Adrenal gland (tissue), 9 donors: ENCODE measurements at regions not wholly inside any gene's neighbourhood (a gene's known extent, or its start where the extent isn't known, plus 50 kb on each side); places are given as distances from the start of the nearest gene placed in this dataset.
"Not testable (repeated sequence)": the region's sequence is repeated elsewhere in the genome, so short reads cannot be mapped to it uniquely, and the experiment has no call there.

Source experiments
- DNase-seq, 7 donors: peaks; one replicate each; pipeline ENCODE4 v3.0.0-alpha.2; 2019 to 2020
- H3K27ac ChIP-seq, 5 donors: fragments of 200-600 bp; sonication (generic) in 4 of 5; 1 replicate in 3 of 5; 2 replicates in 2 of 5; pipeline versions ENCODE4 v1.5.1 to v1.8.0; 2016 to 2020; ENCODE audit warnings: mild to moderate bottlenecking in 1 of 5
- H3K27me3 ChIP-seq: fragments of 200-600 bp; 2 replicates; pipeline ENCODE4 v1.8.0; 2021
- H3K36me3 ChIP-seq, 2 donors: fragments of 200-600 bp; replicated peaks in 1 of 2; 1 replicate in 1 of 2; 2 replicates in 1 of 2; pipeline versions ENCODE4 v1.5.1 to v1.8.0; 2018 to 2022
- H3K4me1 ChIP-seq, 2 donors: fragments of 200-600 bp; replicated peaks in 1 of 2; 1 replicate in 1 of 2; 2 replicates in 1 of 2; pipeline versions ENCODE4 v1.5.1 to v1.8.0; 2018 to 2021
- H3K4me3 ChIP-seq, 4 donors: fragments of 200-600 bp; sonication (generic) in 3 of 4; one replicate each; pipeline ENCODE4 v1.5.1; 2016 to 2018
- H3K9me3 ChIP-seq, 3 donors: fragments of 200-600 bp; sonication (generic) in 1 of 3; replicated peaks in 1 of 3; 1 replicate in 2 of 3; 2 replicates in 1 of 3; pipeline versions ENCODE4 v1.5.1 to v1.8.0; 2016 to 2021
- POLR2A ChIP-seq, 2 donors: fragments of 450-650 bp; IDR thresholded peaks; one replicate each; pipeline ENCODE4 v1.6.1; 2017; ENCODE audit warnings: antibody characterized with exemption in 2 of 2, mild to moderate bottlenecking in 2 of 2, moderate library complexity in 1 of 2
- WGBS, 4 donors: extraction: QIAGEN DNeasy Blood & Tissue Kit in 2 of 4; methylation state at CpG; one replicate each; pipeline versions ENCODE4 v1.1.5 to v1.1.7; 2013 to 2017; 5-methylcytosine and 5-hydroxymethylcytosine counted together
- intact Hi-C, 2 donors: fragments of 100-400 bp; cut with DNase I; formaldehyde crosslinking; loops; one replicate each; pipeline versions ENCODE4 v1.14.1 to v1.15.0; 2022 to 2023
- TF ChIP-seq, protein P1 (sequence below), 6 experiments: fragments of 450-650 bp in 4 of 6; fragments of 200-600 bp in 2 of 6; sonication (generic) in 1 of 6; IDR thresholded peaks; 1 replicate in 5 of 6; 2 replicates in 1 of 6; pipeline versions ENCODE4 v1.5.1 to v1.8.0; 2016 to 2021; ENCODE audit warnings: antibody characterized with exemption in 6 of 6, mild to moderate bottlenecking in 2 of 6, moderate library complexity in 1 of 6
- donor health status: healthy with polysubstance abuse.
- donor health status: Bipolar disorder and iron deficiency.
- donor health status: DM: yes; HTN: yes; CAD: no.
- donor health status: DM: no; HTN: no; CAD: no.
- donor health status: DM: no; HTN: no; CAD: no.

DNA sequence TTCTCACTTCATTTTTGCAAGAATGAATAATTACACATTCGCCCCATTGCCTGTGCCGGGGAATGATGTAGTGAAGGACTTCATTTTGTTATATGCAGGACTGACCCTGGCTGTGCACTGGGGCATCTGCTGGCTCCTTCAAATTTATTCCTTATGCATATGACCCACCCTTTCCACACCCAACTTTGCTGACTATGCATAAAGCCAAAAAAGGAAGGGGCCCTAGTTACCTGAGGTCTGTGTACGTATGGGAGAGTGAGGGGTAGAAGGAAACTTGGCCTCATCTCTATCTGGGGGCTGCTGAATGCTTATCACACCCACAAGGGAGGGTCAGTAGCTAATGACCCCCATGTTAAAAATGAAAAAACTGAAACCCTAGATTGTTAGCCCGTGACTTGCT lies 259.6 kb downstream of the SMARCA2 start:
- intact Hi-C loops = no loop called here

DNA sequence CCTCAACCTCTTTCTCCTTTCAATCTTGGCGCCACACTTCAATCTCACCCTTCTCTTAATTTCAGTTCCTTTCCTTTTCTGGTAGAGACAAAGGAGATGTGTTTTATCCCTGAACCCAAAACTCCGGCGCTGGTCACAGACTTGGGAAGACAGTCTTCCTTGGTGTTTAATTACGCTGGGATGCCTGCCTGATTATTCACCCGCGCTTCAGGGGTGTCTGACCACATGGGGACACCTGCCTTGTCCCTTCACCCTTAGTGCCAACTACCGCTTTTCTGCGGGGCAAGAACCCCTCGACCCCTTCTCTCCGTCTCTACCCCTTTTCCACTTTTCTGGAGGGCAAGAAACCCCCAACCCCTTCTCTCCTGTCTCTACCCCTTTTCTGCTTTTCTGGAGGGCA lies 261.1 kb downstream of the SMARCA2 start:
- Histone ChIP-seq H3K36me3 (no peaks in the 10 kb centered on the region), H3K4me3 (no peak overlapping the region), H3K9me3 (no peaks in the 10 kb centered on the region), H3K27me3 (no peaks in the 10 kb centered on the region), H3K27ac (no peak overlapping the region), H3K4me1 (peaks cover 0 to 2% of the 10 kb centered on the region in 2 donors)
- TF ChIP-seq POLR2A (IDR thresholded peaks at IDR 0.05) = no peak
- TF ChIP-seq, protein P1, sequence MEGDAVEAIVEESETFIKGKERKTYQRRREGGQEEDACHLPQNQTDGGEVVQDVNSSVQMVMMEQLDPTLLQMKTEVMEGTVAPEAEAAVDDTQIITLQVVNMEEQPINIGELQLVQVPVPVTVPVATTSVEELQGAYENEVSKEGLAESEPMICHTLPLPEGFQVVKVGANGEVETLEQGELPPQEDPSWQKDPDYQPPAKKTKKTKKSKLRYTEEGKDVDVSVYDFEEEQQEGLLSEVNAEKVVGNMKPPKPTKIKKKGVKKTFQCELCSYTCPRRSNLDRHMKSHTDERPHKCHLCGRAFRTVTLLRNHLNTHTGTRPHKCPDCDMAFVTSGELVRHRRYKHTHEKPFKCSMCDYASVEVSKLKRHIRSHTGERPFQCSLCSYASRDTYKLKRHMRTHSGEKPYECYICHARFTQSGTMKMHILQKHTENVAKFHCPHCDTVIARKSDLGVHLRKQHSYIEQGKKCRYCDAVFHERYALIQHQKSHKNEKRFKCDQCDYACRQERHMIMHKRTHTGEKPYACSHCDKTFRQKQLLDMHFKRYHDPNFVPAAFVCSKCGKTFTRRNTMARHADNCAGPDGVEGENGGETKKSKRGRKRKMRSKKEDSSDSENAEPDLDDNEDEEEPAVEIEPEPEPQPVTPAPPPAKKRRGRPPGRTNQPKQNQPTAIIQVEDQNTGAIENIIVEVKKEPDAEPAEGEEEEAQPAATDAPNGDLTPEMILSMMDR (IDR thresholded peaks at IDR 0.05) = no peak
- intact Hi-C loops = no loop called here
- no peak for DNase-seq
- WGBS, 4 donors = 90 to 96% (median 94%) methylated on average over 10 of the region's 10 CpGs

More for the DNA sequence above, 259.6 kb downstream of the SMARCA2 start:
- Histone ChIP-seq H3K27ac (no peak overlapping the region), H3K36me3 (no peaks in the 10 kb centered on the region), H3K9me3 (no peaks in the 10 kb centered on the region), H3K4me1 (peaks cover 0 to 6% of the 10 kb centered on the region in 2 donors), H3K4me3 (no peak overlapping the region), H3K27me3 (no peaks in the 10 kb centered on the region)
- WGBS, 4 donors = 78 to 98% (median 91%) methylated on average over 4 of the region's 4 CpGs
- TF ChIP-seq, protein P1 (IDR thresholded peaks at IDR 0.05) = no peak
- no peak for TF ChIP-seq POLR2A (IDR thresholded peaks at IDR 0.05)
- no peak for DNase-seq

DNA sequence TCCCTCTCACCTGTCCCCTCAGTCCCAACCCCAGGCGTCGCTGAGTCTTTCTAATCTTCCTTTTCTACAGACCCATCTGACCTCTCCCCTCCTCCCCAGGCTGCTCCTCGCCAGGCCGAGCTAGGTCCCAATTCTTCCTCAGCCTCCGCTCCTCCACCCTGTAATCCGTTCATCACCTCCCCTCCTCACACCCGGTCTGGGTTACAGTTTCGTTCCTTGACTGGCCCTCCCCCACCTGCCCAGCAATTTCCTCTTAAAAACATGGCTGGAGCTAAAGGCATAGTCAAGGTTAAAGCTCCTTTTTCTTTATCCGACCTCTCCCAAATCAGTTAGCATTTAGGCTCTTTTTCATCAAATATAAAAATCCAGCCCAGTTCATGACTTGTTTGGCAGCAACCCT lies 262.0 kb downstream of the SMARCA2 start:
- H3K27ac ChIP-seq, H3K27me3 ChIP-seq, H3K4me1 ChIP-seq, H3K9me3 ChIP-seq, intact Hi-C loops, DNase-seq, H3K4me3 ChIP-seq, H3K36me3 ChIP-seq: not testable (repeated sequence)
- 81 to 86% (median 84%) methylated on average over 7 to 9 of the region's 9 CpGs for WGBS, 4 donors

DNA sequence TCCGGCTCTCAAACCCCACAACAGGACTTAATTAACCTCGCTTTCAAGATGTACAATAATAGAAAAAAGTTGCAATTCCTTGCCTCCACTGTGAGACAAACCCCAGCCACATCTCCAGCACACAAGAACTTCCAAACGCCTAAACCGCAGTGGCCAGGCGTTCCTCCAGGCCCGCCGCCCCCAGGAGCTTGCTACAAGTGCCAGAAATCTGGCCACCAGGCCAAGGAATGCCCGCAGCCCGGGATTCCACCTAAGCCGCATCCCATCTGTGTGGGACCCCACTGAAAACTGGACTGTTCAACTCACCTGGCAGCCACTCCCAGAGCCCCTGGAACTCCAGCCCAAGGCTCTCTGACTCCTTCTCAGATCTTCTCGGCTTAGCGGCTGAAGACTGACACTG lies 262.5 kb downstream of the SMARCA2 start:
- 90 to 93% (median 91%) methylated on average over 7 to 12 of the region's 12 CpGs for WGBS, 4 donors
- H3K27ac ChIP-seq, H3K27me3 ChIP-seq, intact Hi-C loops, H3K36me3 ChIP-seq, H3K9me3 ChIP-seq, DNase-seq, H3K4me3 ChIP-seq, H3K4me1 ChIP-seq: not testable (repeated sequence)

DNA sequence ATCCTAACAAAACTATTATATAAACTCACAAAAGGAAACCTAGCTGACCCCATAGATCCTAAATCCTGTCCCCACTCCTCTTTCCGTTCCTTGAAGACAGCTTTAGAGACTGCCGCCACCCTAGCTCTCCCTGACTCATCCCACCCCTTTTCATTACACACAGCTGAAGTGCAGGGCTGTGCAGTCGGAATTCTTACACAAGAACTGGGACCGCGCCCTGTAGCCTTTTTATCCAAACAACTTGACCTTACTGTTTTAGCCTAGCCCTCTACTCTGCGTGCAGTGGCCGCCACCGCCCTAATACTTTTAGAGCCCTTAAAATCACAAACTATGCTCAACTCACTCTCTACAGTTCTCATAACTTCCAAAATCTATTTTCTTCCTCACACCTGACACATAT lies 264.0 kb downstream of the SMARCA2 start:
- H3K9me3 ChIP-seq, H3K4me3 ChIP-seq, H3K27ac ChIP-seq, H3K4me1 ChIP-seq, H3K27me3 ChIP-seq, DNase-seq, H3K36me3 ChIP-seq, intact Hi-C loops: not testable (repeated sequence)
- 85 to 93% (median 91%) methylated on average over 8 of the region's 8 CpGs for WGBS, 4 donors

DNA sequence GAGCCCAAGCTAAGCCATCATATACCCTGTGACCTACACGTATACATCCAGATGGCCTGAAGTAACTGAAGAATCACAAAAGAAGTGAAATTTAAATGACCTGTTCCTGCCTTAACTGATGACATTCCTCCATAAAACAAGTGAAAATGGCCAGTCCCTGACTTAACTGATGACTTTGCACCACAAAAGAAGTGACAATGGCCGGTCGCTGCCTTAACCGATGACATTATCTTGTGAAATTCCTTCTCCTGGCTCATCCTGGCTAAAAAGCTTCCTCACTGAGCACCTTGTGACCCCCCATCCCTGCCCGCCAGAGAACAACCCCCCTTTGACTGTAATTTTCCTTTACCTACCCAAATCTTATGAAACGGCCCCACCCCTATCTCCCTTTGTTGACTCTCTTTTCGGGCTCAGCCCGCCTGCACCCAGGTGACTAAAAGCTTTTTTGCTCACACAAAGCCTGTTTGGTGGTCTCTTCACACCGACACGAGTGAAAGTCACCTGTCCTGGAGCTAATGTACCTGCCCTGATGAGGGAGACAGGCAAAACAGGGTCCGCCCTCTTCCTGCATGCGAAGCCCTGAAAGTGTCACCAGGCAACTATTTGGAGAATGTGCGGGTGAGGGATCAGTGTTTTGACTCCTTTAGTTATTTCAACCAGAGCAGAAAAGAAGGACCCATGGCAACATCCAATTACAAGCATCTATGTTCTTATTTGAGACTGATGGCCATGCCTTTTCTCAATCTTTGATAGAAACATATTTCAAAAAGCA lies 266.1 kb downstream of the SMARCA2 start:
- H3K4me1 ChIP-seq = no peaks in the 10 kb centered on the region
- WGBS, 4 donors = 81 to 86% (median 83%) methylated on average over 13 of the region's 13 CpGs
- intact Hi-C loops = no loop called here
- H3K4me3 ChIP-seq = no peak overlapping the region
- H3K27ac ChIP-seq = no peak overlapping the region
- H3K36me3 ChIP-seq = no peaks in the 10 kb centered on the region
- H3K27me3 ChIP-seq = no peaks in the 10 kb centered on the region
- no peaks in the 10 kb centered on the region for H3K9me3 ChIP-seq
- DNase-seq = no peak
- no peak for TF ChIP-seq POLR2A (IDR thresholded peaks at IDR 0.05)
- TF ChIP-seq, protein P1 (IDR thresholded peaks at IDR 0.05) = no peak
